ENCODE measurements at regions not wholly inside any gene's neighbourhood (a gene's known extent, or its start where the extent isn't known, plus 50 kb on each side); places are given as distances from the start of the nearest gene placed in this dataset.

GRCh38 chr10:23611308-23612029 is 172.6 kb downstream of the OTUD1 start:
- no peak for TF ChIP-seq CTCF (conservative IDR thresholded peaks at IDR 0.05; ENCODE audit: low read length)
- no peak for TF ChIP-seq EZH2phosphoT487 (IDR thresholded peaks at IDR 0.05; ENCODE audit: borderline replicate concordance)
